ENCODE measurements at regions not wholly inside any gene's neighbourhood (a gene's known extent, or its start where the extent isn't known, plus 50 kb on each side); places are given as distances from the start of the nearest gene placed in this dataset.

GRCh38 chr4:20643631-20644030 is 56.6 kb upstream of the PACRGL start:
- TF ChIP-seq CTCF (IDR thresholded peaks at IDR 0.05) (no peak), POLR2AphosphoS5 (IDR thresholded peaks at IDR 0.05) (no peak), POLR2A (IDR thresholded peaks at IDR 0.05) (no peak)
